Activated CD8-positive, alpha-beta memory T cell treated with anti-CD3 and anti-CD28 coated beads for 1 hour (primary cell): ENCODE measurements at regions not wholly inside any gene's neighbourhood (a gene's known extent, or its start where the extent isn't known, plus 50 kb on each side); places are given as distances from the start of the nearest gene placed in this dataset.

ENCODE experiments used
- DNase-seq, 2 donors: peaks; one replicate each; pipeline ENCODE4 v3.0.0-alpha.2; 2020; ENCODE audit warnings: low read depth in 1 of 2; ENCODE audit errors: extremely low read depth in 1 of 2

DNA sequence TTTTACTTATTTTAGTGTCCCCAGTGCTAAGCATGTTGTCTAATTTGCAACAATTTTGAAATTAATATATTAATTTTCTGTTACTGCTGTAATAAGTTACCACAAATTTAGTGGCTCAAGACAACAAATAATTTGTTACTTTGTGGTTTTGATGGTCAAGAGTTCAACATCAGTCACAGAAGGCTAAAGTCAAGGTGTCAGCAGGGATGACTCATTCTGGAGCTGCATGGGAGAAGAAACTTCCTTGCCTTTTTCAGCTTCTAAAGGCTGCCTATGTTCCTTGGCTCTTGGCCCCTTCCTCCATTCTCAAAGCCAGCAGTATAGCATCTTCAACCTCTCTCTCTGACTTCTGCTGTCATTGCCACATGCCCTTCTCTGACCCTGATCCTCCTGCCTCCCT lies 271.8 kb downstream of the HLX start:
- DNase-seq, result no peak

GRCh38 chr1:221154932-221155331 lies 275.7 kb downstream of the HLX start:
- DNase-seq, result no peak

DNA sequence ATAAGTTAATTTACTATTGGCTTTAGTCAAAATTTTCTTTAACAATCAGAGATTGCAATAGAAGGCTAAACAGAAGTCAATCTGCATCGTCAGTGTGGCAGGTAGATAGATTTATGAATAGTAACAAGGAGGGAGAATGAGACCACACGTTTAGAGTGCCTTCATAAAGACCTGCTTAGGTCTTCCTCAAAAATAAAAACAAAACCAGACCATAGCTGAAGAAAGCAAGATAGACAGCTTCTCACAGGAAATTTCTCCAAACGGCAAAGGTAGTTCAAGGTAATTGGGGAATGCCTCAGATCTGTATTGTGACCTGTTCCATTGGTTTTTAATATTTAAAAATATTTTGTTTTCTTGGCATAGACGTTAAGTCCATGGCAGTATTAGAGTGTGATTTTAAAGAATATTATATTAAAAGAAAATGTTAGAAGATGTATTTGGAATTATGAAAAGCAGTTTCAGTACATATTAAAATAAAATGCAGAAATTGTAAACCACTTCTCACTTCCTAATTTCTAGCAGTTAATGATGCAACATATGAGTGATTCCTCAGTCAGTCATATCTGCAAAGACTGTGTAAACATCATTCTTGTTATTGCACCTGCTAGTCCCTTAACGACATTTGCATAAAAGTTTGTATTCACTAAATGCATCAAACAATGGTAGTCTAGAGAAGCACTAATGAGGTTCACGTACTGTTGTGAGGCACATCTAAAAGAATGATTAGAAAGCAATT lies 278.0 kb downstream of the HLX start:
- DNase-seq, result no peak

GRCh38 chr1:221159608-221160007 lies 280.4 kb downstream of the HLX start:
- DNase-seq, result no peak

DNA sequence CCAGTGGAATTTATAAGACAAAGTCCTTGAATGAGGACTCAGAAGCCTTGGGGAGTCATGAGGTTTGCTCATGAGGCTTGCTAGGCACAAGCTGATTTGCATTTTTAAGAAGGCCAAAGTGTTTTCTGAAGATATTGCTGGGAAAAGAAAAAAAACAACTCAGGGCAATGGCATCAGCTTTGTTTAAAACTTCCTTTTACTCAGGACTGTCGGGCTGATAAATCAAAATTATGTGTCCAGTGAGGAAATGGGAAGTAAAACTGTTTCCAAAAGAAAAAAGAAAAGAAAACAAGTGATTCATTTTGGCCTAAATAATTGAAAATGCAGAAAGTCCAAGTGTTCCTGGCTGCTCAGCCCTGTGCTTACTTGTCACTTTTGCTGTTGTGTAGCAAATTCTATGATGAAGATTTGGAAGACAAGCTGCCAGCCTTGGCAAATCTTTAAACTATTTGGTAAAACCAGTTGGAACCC lies 282.4 kb downstream of the HLX start:
- no peak for DNase-seq

DNA sequence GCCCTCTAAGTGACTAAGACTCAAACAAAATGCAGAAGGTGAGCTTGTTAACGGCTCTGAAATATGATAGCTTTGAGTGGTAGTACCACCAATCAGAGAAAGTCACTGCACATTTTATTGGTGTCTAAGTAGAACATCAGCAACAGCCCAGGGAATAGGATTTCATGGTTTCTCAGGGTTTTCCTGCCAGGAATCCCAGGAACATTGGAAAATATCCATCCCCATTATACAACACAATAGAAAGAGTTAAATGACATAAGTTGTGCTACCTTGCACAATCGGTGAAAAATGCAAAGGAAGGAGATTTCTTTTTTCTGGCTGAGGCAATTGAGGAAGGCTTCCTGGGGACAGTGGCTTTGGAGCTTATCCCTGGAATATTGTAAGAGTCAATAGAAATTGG lies 283.1 kb downstream of the HLX start:
- no peak for DNase-seq

GRCh38 chr1:221162939-221163338 lies 283.7 kb downstream of the HLX start:
- no peak for DNase-seq

DNA sequence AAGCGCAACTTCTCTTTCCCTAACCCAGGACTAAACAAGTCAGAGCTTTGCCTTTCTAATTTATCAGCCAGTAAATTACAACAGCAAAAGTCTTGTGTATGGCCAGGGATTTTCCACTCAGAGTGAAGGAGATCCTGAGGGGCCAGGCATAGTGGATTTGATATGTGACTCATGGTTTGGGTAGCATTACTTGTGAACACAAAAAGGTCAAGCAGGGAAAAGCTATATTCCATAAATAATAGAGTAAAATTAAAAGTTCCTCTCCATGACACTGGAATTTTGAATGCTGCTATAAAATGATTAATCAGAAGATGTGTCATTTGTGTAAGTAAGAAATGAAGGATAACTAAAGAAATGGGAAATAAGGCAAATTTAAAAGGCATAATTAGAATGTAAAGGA lies 284.8 kb downstream of the HLX start:
- no peak for DNase-seq

DNA sequence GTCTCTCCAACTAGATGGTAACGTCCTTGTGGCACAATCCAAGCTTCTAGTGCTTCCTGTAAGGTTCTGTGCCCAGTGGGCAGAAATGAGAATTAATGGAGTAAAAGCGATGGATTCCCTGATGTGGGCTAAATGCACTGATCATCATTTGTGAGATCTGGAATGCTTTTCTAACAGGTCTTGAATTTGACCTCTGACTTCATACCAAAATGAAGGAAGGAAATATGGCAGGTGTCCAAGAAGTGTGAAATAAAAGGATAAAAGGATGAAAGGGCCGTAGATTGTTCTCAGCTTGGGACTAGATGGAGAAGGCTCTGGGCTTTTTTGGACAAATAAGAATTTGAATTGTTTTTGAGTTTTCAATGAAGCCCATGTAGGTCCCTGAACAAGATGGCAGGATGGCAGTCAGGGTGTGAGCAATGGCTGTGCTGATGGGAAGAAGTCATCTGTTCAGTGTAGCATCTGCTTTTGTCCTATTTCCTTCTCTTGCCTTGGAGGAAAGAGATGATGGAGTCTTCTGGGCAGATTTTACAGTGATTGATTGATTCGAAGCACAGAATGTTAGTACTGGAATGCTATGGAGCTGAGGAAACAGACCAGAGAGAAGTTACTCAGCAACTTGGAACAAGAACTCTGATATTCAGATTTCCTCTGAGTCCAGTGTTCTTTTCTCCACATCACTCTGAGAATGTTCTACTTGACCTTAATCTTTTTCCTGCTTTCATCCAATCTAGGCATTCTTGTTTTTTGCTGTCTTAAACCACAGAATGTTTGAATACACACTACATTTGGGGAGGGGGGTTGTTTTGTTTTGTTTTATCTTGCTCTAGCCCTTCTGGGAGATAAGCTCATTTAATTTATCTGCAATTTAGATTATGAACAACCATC lies 286.0 kb downstream of the HLX start:
- no peak for DNase-seq

GRCh38 chr1:221165839-221166500 lies 286.7 kb downstream of the HLX start:
- no peak for DNase-seq

GRCh38 chr1:221166559-221167318 lies 287.5 kb downstream of the HLX start:
- DNase-seq, result no peak

GRCh38 chr1:221169447-221169889 lies 290.2 kb downstream of the HLX start:
- DNase-seq, result no peak

DNA sequence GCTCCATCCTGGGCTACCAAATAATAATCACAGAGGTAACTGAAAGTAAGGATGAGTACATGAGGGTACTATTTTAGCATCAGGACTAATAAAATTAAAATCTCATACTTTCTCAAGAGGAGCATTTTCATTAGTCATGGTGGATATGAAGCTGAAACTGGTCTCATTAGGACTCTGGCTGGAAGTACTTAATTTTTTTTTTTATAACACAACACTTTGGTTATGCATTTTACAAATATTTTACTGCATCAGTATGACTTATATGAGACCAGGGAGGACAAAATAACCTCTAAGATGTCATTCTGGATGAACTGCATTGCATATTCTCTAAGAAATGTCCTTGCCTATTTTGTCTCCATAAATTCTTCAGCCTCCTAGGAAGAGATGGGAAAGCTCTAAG lies 290.9 kb downstream of the HLX start:
- DNase-seq, result no peak

DNA sequence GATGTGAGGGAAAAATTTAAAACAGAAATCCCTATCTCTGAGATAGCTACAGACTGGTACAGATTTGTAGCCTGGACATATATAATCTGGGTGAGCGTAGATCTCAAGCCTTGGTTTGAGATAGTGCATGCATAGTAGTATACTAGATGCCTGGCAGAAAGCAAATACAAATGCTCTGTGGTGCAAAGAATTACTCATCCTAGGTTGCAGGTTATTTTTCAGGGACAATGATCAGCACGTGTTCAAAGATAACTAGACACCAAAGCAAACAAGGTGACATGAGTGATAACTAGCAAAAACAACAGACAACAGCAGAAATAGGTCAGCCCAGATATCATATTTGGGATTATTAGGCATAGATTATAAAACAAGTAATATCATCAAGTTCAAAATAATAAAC lies 292.5 kb downstream of the HLX start:
- DNase-seq, result no peak

GRCh38 chr1:221172841-221173240 lies 293.6 kb downstream of the HLX start:
- DNase-seq, result no peak

- no peak for DNase-seq
Observed at GRCh38 chr1:221174330-221174993, 295.2 kb downstream of the HLX start.

- DNase-seq, result no peak
Observed at GRCh38 chr1:221175249-221175648, 296.0 kb downstream of the HLX start.

GRCh38 chr1:221180704-221181368 lies 301.6 kb downstream of the HLX start:
- DNase-seq, result no peak

- DNase-seq, result no peak
Observed at GRCh38 chr1:221182791-221183533, 303.7 kb downstream of the HLX start.
